NT2/D1 (cell line): ENCODE measurements at regions not wholly inside any gene's neighbourhood (a gene's known extent, or its start where the extent isn't known, plus 50 kb on each side); places are given as distances from the start of the nearest gene placed in this dataset.
"Not testable (repeated sequence)": the region's sequence is repeated elsewhere in the genome, so short reads cannot be mapped to it uniquely, and the experiment has no call there.

ENCODE experiments used
- YY1 ChIP-seq: IDR thresholded peaks from 2 replicates; pipeline ENCODE4 v1.6.1; 2011; ENCODE audit not compliant: insufficient read length, insufficient read depth
- ZNF274 ChIP-seq: IDR thresholded peaks from 2 replicates; pipeline ENCODE4 v1.6.1; 2011; ENCODE audit warnings: mild to moderate bottlenecking, low read depth, low read length

GRCh38 chr3:168779970-168780645 lies 684.4 kb upstream of the GOLIM4 start:
- not testable (repeated sequence) for TF ChIP-seq YY1, ZNF274
